ENCODE measurements at regions not wholly inside any gene's neighbourhood (a gene's known extent, or its start where the extent isn't known, plus 50 kb on each side); places are given as distances from the start of the nearest gene placed in this dataset.

- H3K4me3 Mint-ChIP-seq (ENCODE audit: unreplicated experiment): no peak overlapping the region
- Histone ChIP-seq H3K4me1 (no peaks in the 10 kb centered on the region), H3K27me3 (replicated peaks; ENCODE audit: control insufficient read depth, insufficient read depth, low read length) (no peaks in the 10 kb centered on the region), H3K36me3 (ENCODE audit: control insufficient read depth, insufficient read depth, low read length) (no peaks in the 10 kb centered on the region), H3K9me3 (no peaks in the 10 kb centered on the region), H3K4me3 (ENCODE audit: low read depth, low read length) (no peak overlapping the region)
- no peak for TF ChIP-seq CTCF (IDR thresholded peaks at IDR 0.05; ENCODE audit: insufficient read depth in 1 of 2, low read depth in 1 of 2, low read length in 1 of 2, severe bottlenecking in 1 of 2, unreplicated experiment in 1 of 2)
- H3K27ac Mint-ChIP-seq (ENCODE audit: unreplicated experiment): peak overlapping the region; percentile 48
- DNase-seq: no peak
- POLR2A ChIA-PET: no interaction called here
- CTCF ChIA-PET: no interaction called here
- no TSS peak for BruUV-seq (replicated peaks)
- H3K36me3 Mint-ChIP-seq (ENCODE audit: insufficient read depth, unreplicated experiment): no peaks in the 10 kb centered on the region
- H3K9me3 Mint-ChIP-seq (ENCODE audit: unreplicated experiment): no peaks in the 10 kb centered on the region
- no peaks in the 10 kb centered on the region for H3K27me3 Mint-ChIP-seq (ENCODE audit: insufficient read depth, unreplicated experiment)
- intact Hi-C loops (cut with micrococcal nuclease; ENCODE audit: unreplicated experiment): no loop called here
- no peaks in the 10 kb centered on the region for H3K4me1 Mint-ChIP-seq (ENCODE audit: low read depth, unreplicated experiment)
Measured at GRCh38 chr17:83012200-83012785, 67.1 kb upstream of the METRNL start.

DNA sequence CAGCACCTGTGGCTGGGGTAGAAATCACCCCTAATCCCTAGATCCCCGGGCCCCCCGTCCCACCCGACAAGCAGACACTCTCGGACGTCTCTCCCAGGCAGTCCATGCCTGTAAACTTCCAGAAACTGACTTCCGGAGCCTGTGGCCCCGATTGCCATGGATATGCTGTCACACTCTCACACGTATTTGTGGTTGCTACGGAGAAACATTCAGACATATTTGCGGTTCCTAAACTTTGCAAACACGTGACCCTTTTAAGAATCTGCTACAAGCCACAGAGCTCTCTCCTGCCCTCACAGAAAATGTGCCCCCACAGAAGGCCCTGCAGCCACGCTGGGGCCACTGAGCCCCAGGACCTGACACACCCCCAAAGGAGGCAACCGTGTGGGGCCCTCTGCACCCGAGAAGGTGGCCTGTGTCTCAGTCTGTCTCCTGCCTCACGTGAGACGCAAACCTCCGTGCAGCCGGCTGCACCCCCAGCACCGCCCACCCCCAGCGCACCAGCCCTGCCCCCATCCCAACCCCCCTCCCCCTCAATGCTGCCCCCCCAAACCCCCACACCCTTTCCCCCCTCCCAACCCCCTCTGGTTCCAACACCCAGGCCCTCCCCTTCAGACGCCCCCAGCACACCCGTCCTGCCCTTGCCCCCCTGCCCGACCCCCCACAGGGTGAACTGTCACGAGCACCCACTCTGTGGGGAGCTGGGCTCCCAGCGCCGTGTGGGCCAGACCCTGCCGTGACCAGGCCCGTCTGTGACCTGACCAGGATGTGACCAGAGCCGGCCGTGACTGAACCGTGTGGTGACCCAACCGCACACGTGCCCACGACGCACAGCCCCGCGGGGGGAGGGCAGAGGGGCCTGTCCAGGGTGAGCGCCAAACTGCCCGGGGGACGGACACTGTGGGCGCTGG, 66.3 kb upstream of the METRNL start:
- Histone ChIP-seq H3K27me3 (replicated peaks; ENCODE audit: control insufficient read depth, insufficient read depth, low read length) (no peaks in the 10 kb centered on the region), H3K4me1 (no peaks in the 10 kb centered on the region), H3K36me3 (ENCODE audit: control insufficient read depth, insufficient read depth, low read length) (no peaks in the 10 kb centered on the region), H3K9me3 (no peaks in the 10 kb centered on the region), H3K4me3 (ENCODE audit: low read depth, low read length) (no peak overlapping the region)
- no peak for TF ChIP-seq CTCF (IDR thresholded peaks at IDR 0.05; ENCODE audit: insufficient read depth in 1 of 2, low read depth in 1 of 2, low read length in 1 of 2, severe bottlenecking in 1 of 2, unreplicated experiment in 1 of 2)
- no peak for DNase-seq
- CTCF ChIA-PET: no interaction called here
- H3K27ac Mint-ChIP-seq (ENCODE audit: unreplicated experiment): peak overlapping the region; percentile 48
- no peaks in the 10 kb centered on the region for H3K9me3 Mint-ChIP-seq (ENCODE audit: unreplicated experiment)
- H3K4me3 Mint-ChIP-seq (ENCODE audit: unreplicated experiment): no peak overlapping the region
- H3K36me3 Mint-ChIP-seq (ENCODE audit: insufficient read depth, unreplicated experiment): no peaks in the 10 kb centered on the region
- intact Hi-C loops (cut with micrococcal nuclease; ENCODE audit: unreplicated experiment): no loop called here
- POLR2A ChIA-PET: no interaction called here
- H3K4me1 Mint-ChIP-seq (ENCODE audit: low read depth, unreplicated experiment): no peaks in the 10 kb centered on the region
- BruUV-seq (replicated peaks): no TSS peak
- no peaks in the 10 kb centered on the region for H3K27me3 Mint-ChIP-seq (ENCODE audit: insufficient read depth, unreplicated experiment)

GRCh38 chr17:83013779-83014117, 65.7 kb upstream of the METRNL start:
- intact Hi-C loops (cut with micrococcal nuclease; ENCODE audit: unreplicated experiment): no loop called here
- Histone ChIP-seq H3K4me1 (no peaks in the 10 kb centered on the region), H3K27me3 (replicated peaks; ENCODE audit: control insufficient read depth, insufficient read depth, low read length) (no peaks in the 10 kb centered on the region), H3K9me3 (no peaks in the 10 kb centered on the region), H3K36me3 (ENCODE audit: control insufficient read depth, insufficient read depth, low read length) (no peaks in the 10 kb centered on the region), H3K4me3 (ENCODE audit: low read depth, low read length) (no peak overlapping the region)
- DNase-seq: no peak
- Mint-ChIP-seq H3K27ac (ENCODE audit: unreplicated experiment) (no peak overlapping the region), H3K27me3 (ENCODE audit: insufficient read depth, unreplicated experiment) (no peaks in the 10 kb centered on the region), H3K4me1 (ENCODE audit: low read depth, unreplicated experiment) (no peaks in the 10 kb centered on the region), H3K9me3 (ENCODE audit: unreplicated experiment) (no peaks in the 10 kb centered on the region), H3K36me3 (ENCODE audit: insufficient read depth, unreplicated experiment) (no peaks in the 10 kb centered on the region), H3K4me3 (ENCODE audit: unreplicated experiment) (no peak overlapping the region)
- POLR2A ChIA-PET: no interaction called here
- BruUV-seq (replicated peaks): no TSS peak
- no peak for TF ChIP-seq CTCF (IDR thresholded peaks at IDR 0.05; ENCODE audit: insufficient read depth in 1 of 2, low read depth in 1 of 2, low read length in 1 of 2, severe bottlenecking in 1 of 2, unreplicated experiment in 1 of 2)
- CTCF ChIA-PET: no interaction called here
